ENCODE measurements at regions not wholly inside any gene's neighbourhood (a gene's known extent, or its start where the extent isn't known, plus 50 kb on each side); places are given as distances from the start of the nearest gene placed in this dataset.

DNA sequence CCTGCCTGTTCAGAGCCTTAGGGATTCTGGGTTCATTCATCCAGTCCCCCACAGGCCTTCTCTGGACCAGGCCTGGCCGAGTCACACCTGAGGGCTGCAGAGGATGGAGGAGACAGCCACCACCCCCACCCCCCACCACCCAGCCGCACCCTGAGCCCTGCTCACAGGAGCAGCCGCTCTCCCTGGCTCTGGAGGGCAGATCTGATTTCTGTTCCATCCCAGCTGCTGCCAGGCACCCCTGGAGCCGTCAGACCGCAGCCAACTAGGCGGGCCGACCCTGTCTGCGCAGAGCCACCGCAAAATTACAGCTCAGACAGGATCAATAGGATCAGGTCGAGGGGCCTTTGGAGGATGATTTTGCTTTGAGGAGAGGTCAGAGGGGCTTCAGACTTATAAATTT, 154.6 kb upstream of the MYL2 start:
- no peak for DNase-seq (ENCODE audit: low read depth)
- no peak overlapping the region for H3K4me3 ChIP-seq (ENCODE audit: control insufficient read depth, low read depth, low read length)
- TF ChIP-seq, protein P1, sequence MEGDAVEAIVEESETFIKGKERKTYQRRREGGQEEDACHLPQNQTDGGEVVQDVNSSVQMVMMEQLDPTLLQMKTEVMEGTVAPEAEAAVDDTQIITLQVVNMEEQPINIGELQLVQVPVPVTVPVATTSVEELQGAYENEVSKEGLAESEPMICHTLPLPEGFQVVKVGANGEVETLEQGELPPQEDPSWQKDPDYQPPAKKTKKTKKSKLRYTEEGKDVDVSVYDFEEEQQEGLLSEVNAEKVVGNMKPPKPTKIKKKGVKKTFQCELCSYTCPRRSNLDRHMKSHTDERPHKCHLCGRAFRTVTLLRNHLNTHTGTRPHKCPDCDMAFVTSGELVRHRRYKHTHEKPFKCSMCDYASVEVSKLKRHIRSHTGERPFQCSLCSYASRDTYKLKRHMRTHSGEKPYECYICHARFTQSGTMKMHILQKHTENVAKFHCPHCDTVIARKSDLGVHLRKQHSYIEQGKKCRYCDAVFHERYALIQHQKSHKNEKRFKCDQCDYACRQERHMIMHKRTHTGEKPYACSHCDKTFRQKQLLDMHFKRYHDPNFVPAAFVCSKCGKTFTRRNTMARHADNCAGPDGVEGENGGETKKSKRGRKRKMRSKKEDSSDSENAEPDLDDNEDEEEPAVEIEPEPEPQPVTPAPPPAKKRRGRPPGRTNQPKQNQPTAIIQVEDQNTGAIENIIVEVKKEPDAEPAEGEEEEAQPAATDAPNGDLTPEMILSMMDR (conservative IDR thresholded peaks at IDR 0.05; ENCODE audit: control insufficient read depth, insufficient read depth, low read depth, low read length), result no peak

DNA sequence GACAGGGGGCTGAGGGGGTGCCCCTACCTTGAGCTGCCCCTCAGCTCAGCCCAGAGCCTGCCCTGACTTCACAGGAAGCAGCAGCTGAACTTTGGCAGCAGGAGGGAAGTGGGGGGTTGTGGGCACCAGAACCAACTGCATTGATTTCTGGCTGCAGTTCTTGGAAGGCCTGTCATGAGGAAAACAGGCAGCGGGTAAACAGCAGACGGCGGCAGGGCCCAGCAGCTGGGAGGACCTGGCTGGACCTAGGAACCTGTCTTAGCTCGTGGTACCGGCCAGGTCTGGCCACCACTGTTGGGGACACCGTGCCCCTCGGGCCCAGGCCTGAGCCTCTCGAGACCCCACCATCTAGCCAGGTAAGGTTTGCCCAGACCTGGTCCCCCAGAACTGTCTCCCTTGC, 154.2 kb upstream of the MYL2 start:
- DNase-seq (ENCODE audit: low read depth), result no peak
- no peak overlapping the region for H3K4me3 ChIP-seq (ENCODE audit: control insufficient read depth, low read depth, low read length)
- TF ChIP-seq, protein P1 (conservative IDR thresholded peaks at IDR 0.05; ENCODE audit: control insufficient read depth, insufficient read depth, low read depth, low read length), result no peak

DNA sequence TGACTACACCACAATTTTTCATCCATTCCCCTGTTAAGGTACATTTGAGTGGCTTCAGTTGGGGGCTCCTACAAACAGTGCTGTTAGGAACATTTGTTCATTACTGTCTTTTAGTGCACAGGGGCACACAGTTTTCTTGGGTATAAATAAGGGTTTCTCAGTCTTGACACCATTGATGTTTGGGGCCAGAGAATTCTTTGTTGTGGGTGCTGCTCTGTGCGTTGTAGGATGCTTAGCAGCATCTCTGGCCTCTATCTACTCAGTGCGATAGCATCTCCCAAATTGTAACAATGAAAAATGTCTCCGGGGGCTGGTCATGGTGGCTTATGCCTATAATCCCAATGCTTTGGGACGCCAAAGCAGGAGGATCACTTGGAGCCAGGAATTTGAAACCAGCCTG, 153.0 kb upstream of the MYL2 start:
- no peak overlapping the region for H3K4me3 ChIP-seq (ENCODE audit: control insufficient read depth, low read depth, low read length)
- no peak for DNase-seq (ENCODE audit: low read depth)
- TF ChIP-seq, protein P1 (conservative IDR thresholded peaks at IDR 0.05; ENCODE audit: control insufficient read depth, insufficient read depth, low read depth, low read length), result no peak

DNA sequence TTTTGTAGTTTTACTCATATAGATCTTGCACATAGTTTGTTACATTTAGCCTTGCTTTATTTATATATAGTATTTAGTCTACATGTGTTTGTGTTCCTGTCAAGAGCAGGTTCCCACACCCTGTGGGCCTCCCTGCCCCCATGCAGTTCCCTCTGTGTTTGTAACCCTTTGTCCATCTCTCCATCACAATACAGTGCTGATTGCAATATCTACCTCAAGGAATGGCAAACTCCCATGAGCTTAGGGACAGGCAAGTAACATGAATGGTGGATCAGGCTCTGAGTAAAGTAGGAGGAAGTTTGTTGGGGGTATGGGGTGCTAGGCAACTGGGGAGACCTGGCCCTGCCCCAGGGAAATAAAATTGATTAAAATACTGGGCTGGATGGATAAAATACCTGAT, 151.9 kb upstream of the MYL2 start:
- DNase-seq (ENCODE audit: low read depth), result no peak
- H3K4me3 ChIP-seq (ENCODE audit: control insufficient read depth, low read depth, low read length), result no peak overlapping the region
- TF ChIP-seq, protein P1 (conservative IDR thresholded peaks at IDR 0.05; ENCODE audit: control insufficient read depth, insufficient read depth, low read depth, low read length), result no peak

DNA sequence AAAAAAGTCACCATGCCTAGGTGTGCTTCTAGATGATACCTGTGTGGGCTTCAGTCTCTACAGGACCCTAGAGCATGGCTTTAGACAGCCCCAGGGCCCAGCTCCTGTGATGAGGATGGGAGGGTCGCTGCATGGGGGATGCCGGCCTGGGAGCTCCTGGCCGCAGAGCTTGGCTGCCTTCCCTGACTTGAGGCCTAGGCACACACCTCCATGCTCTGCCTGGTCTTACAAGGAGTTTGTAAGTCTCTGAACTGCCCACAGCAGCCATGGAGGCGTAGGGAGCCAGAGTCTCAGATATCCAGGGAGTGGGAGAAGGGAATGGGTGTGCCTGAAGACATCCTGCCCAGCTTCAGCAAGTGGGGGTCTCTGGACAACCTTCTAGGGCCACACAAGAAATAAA, 149.5 kb upstream of the MYL2 start:
- TF ChIP-seq, protein P1 (conservative IDR thresholded peaks at IDR 0.05; ENCODE audit: control insufficient read depth, insufficient read depth, low read depth, low read length), result no peak
- DNase-seq (ENCODE audit: low read depth), result no peak
- no peak overlapping the region for H3K4me3 ChIP-seq (ENCODE audit: control insufficient read depth, low read depth, low read length)

DNA sequence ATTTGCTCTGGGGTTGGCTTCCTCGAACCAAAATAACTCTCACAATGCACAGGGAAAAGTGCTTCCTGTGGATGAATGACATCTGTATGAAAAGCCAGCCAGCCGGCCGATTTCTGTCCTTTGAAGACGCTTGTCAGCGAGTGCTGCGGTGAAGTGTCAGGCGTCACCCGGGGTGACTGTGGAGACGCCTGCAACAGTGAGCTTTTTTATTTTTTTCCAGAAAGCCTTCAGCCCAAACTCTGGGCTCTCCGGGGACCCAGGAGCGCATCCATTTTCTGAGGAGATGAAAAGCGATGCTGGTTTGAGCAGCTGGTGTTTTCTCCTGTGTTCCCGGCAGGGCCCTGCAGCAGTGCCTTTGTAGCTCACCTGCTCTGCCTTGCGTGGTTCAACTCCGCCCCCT, 147.9 kb upstream of the MYL2 start:
- no peak overlapping the region for H3K4me3 ChIP-seq (ENCODE audit: control insufficient read depth, low read depth, low read length)
- DNase-seq (ENCODE audit: low read depth), result no peak
- TF ChIP-seq, protein P1 (conservative IDR thresholded peaks at IDR 0.05; ENCODE audit: control insufficient read depth, insufficient read depth, low read depth, low read length), result no peak

DNA sequence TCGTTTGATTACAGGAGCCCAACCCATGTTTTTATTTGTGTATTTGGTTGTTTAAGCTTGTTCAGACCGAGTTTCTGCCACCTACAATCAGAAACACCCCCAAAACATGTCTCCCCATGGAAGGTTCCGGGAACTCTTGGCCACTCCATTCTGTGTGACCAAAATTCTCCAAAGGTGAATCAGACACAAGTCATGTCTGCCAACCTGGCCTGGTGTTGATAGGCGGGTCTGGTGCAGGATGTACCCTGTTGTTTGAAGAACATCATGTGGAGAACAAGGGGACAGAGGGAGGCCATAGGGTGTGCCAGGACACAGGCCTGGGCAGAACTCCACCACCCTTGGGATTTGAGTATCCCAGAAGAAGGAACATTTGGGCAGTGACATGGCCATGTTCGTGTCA, 147.1 kb upstream of the MYL2 start:
- H3K4me3 ChIP-seq (ENCODE audit: control insufficient read depth, low read depth, low read length), result no peak overlapping the region
- DNase-seq (ENCODE audit: low read depth), result no peak
- TF ChIP-seq, protein P1 (conservative IDR thresholded peaks at IDR 0.05; ENCODE audit: control insufficient read depth, insufficient read depth, low read depth, low read length), result no peak
